ENCODE measurements at regions not wholly inside any gene's neighbourhood (a gene's known extent, or its start where the extent isn't known, plus 50 kb on each side); places are given as distances from the start of the nearest gene placed in this dataset.
"Not testable (repeated sequence)": the region's sequence is repeated elsewhere in the genome, so short reads cannot be mapped to it uniquely, and the experiment has no call there.

GRCh38 chr16:29250923-29251434, 155.5 kb downstream of the NPIPB11 start:
- DNase-seq (ENCODE audit: insufficient read length, low spot score); FAIRE-seq: not testable (repeated sequence)

GRCh38 chr16:29250469-29250868, 156.0 kb downstream of the NPIPB11 start:
- DNase-seq (ENCODE audit: insufficient read length, low spot score); FAIRE-seq: not testable (repeated sequence)

DNA sequence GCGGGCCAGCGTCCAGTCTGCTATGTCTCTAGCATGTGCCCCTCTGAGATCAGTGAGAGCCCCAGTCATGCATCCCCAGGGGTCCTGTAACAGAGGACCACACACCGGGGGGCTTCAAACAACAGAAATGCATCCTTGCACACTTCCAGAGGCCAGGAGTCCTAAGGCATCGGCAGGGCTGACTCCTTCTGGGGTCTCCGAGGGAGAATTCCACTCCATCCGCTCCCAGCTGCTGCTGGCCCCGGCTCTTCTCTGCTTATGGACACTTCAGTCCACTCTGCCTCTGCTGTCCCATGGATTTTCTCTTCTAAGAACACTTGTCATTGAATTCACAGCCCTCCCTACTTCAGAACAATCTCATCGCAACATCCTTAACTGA, 157.6 kb downstream of the NPIPB11 start:
- not testable (repeated sequence) for FAIRE-seq; DNase-seq (ENCODE audit: insufficient read length, low spot score)

DNA sequence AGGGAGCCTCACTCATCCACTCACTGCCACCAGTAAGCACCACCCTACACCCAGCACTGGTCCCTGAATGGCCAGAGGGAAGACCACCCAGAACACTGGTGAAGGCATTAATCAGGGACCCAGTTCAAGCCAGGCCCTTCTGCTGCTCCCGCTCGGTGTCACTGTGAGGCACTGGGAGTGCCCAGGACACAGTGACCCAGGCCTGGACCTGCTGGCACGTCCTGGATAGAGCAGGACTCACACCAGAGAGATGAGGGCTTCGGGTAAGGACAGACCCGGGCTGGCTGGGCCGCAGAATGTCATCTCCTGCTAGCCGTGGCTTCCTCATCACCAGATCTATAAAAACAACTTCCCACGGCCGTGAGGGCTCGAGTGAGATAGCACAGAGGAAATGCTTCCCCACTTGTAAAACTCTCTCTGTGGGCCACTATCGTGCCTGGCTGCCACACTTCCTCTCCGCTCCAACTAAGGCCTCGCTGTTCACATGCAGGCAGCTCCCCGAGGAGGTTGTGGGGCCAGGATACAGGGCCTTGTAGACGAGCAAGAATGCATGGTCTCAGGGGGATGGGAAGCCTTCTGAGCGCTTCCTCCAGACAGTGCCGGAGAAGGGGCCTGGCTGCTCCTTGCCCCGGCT, 158.1 kb downstream of the NPIPB11 start:
- FAIRE-seq; DNase-seq (ENCODE audit: insufficient read length, low spot score): not testable (repeated sequence)

DNA sequence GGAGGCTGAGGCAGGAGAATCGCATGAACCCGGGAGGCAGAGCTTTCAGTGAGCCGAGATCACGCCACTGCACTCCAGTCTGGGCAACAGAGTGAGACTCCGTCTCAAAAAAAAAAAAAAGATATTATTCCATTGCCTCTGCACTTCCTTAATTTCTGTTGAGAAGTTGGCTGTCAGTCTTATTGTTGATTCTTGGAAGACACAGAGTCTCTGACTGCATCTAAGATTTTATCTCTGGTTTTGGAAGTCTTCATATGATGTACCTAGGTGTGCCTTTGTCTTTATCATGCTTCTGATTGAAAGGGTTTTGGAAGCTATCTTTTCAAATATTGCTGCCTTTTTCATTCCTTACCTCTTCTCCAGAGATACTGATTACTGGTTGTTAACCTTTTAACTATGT, 160.4 kb downstream of the NPIPB11 start:
- not testable (repeated sequence) for DNase-seq (ENCODE audit: insufficient read length, low spot score); FAIRE-seq

DNA sequence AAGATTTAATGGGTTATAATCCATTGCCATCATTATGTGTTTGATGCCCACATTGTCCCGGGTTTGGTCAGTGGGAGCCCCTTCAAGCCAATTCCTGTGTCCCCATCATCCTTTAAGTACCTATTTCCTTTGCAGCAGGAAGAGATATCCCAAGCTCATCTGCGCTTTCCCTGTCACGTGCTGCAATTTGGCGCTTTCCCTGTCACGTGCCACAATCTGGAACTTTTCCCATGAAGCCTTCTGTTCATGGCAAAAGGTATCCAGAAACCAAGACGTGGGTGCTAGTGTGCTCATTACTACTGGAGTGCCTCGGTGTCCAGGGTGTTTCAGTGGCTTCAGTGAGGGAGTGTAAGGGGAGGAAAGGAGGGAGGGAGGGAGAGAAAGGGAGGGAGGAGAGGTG, 168.5 kb downstream of the NPIPB11 start:
- FAIRE-seq (no peak), DNase-seq (ENCODE audit: insufficient read length, low spot score) (no peak)

GRCh38 chr16:29237495-29237894, 169.0 kb downstream of the NPIPB11 start:
- DNase-seq (ENCODE audit: insufficient read length, low spot score); FAIRE-seq: not testable (repeated sequence)

GRCh38 chr16:29237023-29237422, 169.5 kb downstream of the NPIPB11 start:
- not testable (repeated sequence) for DNase-seq (ENCODE audit: insufficient read length, low spot score); FAIRE-seq

DNA sequence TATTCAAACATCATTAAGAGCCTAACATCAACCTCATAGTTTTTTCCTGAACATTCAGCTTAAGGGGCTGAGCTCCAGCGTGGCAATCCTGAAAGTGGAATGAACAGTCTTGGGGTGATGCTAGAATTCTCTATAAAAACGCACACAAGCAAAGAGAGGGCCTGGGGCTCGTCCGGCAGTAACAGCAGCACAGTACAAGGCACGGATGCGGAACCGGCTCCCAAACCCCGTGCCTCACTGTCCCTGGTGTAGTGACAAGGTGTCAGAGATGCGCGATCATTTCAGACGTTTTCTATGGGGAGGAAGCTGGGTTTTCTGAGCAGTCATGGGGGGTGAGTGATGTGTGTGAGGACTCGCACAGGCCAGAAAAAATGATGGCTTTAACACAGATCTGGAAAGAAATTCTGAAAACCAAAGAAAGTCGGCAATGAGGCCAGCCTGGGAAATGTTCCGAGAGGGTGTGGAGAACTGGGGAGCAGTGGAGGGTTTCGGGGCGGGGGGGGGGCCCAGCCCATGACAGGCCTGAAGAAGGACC, 170.6 kb downstream of the NPIPB11 start:
- FAIRE-seq; DNase-seq (ENCODE audit: insufficient read length, low spot score): not testable (repeated sequence)

- DNase-seq (ENCODE audit: insufficient read length, low spot score); FAIRE-seq: not testable (repeated sequence)
These were observed 171.8 kb downstream of the NPIPB11 start for GRCh38 chr16:29234536-29235275.

GRCh38 chr16:29233705-29234404, 172.7 kb downstream of the NPIPB11 start:
- not testable (repeated sequence) for DNase-seq (ENCODE audit: insufficient read length, low spot score); FAIRE-seq

- no peak for FAIRE-seq
- DNase-seq (ENCODE audit: insufficient read length, low spot score), result no peak
These were observed 173.5 kb downstream of the NPIPB11 start for GRCh38 chr16:29232811-29233704.

- DNase-seq (ENCODE audit: insufficient read length, low spot score); FAIRE-seq: not testable (repeated sequence)
These were observed 174.3 kb downstream of the NPIPB11 start for GRCh38 chr16:29232160-29232705.

DNA sequence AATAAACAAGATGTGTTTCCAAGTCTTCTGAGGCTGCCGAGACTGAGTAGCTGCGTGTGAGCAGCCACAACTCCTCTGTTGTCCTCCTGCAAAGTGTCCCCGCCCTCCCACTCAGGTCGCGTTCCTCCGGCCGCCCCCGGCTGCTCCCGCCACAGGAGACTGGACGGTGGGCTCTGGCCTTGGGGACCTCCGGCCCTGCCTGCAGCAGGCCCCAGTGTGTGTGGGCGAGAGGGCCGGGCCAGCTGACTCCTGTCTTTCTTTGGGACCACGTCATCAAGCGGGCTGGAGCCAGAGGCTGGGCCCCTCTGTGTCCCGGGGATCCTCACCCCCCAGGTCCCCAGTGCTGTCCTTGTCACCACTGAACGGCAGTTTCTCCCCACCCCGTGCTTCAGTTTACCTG, 175.3 kb downstream of the NPIPB11 start:
- DNase-seq (ENCODE audit: insufficient read length, low spot score), result no peak
- no peak for FAIRE-seq

DNA sequence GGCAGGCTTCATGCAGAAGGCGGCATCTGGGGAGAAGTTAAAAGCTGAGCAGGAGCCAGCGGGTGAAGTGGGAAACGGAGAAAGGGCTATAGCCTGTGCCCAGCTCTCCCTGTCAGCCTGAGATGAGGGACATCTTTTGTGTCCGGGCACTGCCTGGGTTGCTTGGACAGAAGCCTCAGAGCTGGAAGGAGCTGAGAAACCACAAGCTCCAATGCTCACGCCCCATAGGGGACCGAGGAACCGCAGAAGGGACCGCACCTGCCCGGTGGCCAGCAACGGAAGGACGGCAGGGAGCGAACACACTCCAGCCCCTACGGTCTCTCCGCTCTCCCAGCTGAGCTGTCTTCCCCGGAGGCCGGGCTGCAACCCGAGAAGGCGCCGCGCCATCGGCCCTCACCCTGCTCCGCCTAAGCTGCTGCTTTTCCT, 175.8 kb downstream of the NPIPB11 start:
- no peak for FAIRE-seq
- no peak for DNase-seq (ENCODE audit: insufficient read length, low spot score)

GRCh38 chr16:29230006-29230668, 176.4 kb downstream of the NPIPB11 start:
- not testable (repeated sequence) for DNase-seq (ENCODE audit: insufficient read length, low spot score); FAIRE-seq

- not testable (repeated sequence) for FAIRE-seq; DNase-seq (ENCODE audit: insufficient read length, low spot score)
These were observed 176.9 kb downstream of the NPIPB11 start for GRCh38 chr16:29229616-29230005.

DNA sequence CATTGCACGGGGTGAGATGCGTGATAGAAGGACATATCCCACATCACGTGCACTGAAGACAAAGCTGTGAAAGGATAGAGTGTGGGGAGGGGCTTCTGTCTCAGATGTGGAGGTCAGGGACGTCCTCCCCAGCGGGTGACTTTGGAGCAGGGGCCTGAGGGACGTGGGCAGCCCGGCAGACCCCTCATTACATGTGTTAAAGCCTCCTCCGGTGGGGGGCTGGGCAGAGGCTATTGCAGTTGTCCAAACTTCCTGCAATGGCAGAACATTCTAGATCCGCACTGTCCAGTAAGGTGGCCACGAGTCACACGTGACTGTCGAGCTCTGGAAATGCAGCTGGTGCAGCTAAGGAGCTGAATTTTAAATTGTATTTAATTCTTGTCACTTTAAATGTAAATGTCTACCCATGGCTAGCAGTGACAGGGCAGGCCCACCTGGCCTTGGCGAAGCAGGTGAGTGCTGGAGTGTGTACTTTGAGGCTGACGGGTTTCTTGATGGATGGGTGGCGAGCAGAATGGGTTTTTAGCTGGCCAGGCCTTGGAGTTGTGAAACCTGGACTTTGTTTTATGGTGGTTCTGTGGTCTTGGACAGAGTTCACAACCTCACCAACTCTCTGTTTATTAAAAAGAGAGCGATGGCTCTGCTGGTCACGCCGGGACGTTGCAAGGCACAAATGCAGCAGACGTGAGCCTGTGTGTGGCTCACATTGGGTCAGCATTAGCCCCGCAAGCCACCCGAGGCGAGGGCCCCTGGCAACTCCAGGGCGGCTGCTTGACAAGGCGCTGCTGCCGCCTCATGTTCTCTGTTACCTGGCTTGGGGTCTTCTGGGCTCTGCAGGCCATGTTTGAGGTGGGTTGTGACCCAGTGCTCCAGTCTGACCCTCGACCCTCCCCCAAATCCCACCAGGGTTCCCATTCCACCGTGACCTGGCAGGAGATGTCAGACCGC, 177.6 kb downstream of the NPIPB11 start:
- not testable (repeated sequence) for DNase-seq (ENCODE audit: insufficient read length, low spot score)
- peak; percentile 9 for FAIRE-seq

Measured in HTR-8/SVneo (cell line).